ENCODE measurements at regions not wholly inside any gene's neighbourhood (a gene's known extent, or its start where the extent isn't known, plus 50 kb on each side); places are given as distances from the start of the nearest gene placed in this dataset.

DNA sequence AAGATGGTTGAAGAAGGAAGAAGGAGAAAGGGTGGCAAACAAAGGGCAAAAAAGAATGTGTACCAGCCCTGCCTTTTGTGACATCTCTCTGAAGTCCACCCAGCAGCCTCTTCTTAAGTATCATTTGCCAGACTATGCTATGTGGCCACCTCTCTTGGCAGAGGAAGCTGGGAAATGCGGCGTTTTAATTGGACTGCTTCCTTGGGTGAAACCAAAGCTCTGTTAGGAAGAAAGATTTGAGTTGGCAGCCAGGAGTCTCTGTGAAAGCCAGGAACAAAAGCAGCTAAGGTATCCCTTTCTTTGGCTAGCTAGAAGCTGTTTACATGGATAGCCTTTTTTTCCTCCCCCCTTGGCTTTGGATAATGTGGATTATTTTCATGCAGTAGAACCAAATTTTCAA is 67.5 kb upstream of the GTSF1L start:
- no peak overlapping the region for H3K4me3 ChIP-seq
- TF ChIP-seq POLR2AphosphoS5 (IDR thresholded peaks at IDR 0.05) (no peak), POLR2A (IDR thresholded peaks at IDR 0.05) (no peak)
- TF ChIP-seq, protein P1, sequence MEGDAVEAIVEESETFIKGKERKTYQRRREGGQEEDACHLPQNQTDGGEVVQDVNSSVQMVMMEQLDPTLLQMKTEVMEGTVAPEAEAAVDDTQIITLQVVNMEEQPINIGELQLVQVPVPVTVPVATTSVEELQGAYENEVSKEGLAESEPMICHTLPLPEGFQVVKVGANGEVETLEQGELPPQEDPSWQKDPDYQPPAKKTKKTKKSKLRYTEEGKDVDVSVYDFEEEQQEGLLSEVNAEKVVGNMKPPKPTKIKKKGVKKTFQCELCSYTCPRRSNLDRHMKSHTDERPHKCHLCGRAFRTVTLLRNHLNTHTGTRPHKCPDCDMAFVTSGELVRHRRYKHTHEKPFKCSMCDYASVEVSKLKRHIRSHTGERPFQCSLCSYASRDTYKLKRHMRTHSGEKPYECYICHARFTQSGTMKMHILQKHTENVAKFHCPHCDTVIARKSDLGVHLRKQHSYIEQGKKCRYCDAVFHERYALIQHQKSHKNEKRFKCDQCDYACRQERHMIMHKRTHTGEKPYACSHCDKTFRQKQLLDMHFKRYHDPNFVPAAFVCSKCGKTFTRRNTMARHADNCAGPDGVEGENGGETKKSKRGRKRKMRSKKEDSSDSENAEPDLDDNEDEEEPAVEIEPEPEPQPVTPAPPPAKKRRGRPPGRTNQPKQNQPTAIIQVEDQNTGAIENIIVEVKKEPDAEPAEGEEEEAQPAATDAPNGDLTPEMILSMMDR (IDR thresholded peaks at IDR 0.05): no peak
- no peaks in the 10 kb centered on the region for H3K4me1 ChIP-seq
- no peaks in the 10 kb centered on the region for H3K36me3 ChIP-seq
- intact Hi-C loops (cut with DNase I; ENCODE audit: low total_unique reads): no loop called here
- peaks cover 0 to 7% of the 10 kb centered on the region in 2 donors for H3K9me3 ChIP-seq
- H3K27me3 ChIP-seq: no peaks in the 10 kb centered on the region
- H3K27ac ChIP-seq: no peak overlapping the region
- no peak for DNase-seq (ENCODE audit: low spot score in 2 of 2)

DNA sequence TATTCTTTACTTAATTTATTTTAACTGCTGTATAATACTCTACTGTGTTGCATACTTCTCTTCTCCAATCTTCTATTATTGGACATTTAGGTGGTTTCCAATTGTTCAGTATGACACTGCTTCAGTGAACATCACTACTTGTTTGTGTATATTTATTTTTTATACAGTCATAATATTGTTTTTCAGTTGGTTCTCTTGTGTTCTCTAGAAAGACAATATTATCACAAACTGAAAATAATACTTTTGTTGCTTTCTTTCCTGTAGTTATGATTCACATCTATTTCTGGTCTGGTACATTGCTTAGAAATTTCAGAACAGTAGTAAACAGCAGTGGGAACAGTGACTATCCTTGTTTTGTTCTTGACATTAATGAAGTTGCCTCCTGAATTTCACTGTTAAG is 62.8 kb upstream of the GTSF1L start:
- peaks cover 0 to 7% of the 10 kb centered on the region in 2 donors for H3K9me3 ChIP-seq
- intact Hi-C loops (cut with DNase I; ENCODE audit: low total_unique reads): no loop called here
- no peak for DNase-seq (ENCODE audit: low spot score in 2 of 2)

DNA sequence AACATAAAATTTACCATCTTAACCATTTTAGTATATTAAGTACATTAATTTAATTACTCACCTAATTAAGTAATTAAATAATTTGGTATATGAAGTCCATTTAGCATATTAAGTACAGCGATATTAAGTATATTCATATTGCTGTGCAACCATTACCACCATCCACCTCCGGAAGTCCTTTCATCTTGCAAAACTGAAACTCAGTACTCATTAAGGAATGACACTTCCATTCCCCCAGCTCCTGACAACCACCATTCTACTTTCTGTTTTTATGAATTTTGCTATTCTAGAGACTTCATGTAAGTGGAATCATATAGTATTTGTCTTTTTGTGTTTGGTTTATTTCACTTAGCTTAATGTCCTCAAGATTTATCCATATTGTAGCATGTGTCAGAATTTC is 61.1 kb upstream of the GTSF1L start:
- no peak for DNase-seq (ENCODE audit: low spot score in 2 of 2)
- H3K27me3 ChIP-seq: no peaks in the 10 kb centered on the region
- H3K36me3 ChIP-seq: no peaks in the 10 kb centered on the region
- no peak overlapping the region for H3K27ac ChIP-seq
- TF ChIP-seq POLR2A (IDR thresholded peaks at IDR 0.05) (no peak), POLR2AphosphoS5 (IDR thresholded peaks at IDR 0.05) (no peak)
- TF ChIP-seq, protein P1 (IDR thresholded peaks at IDR 0.05): no peak
- peaks cover 0 to 7% of the 10 kb centered on the region in 2 donors for H3K9me3 ChIP-seq
- H3K4me1 ChIP-seq: no peaks in the 10 kb centered on the region
- no peak overlapping the region for H3K4me3 ChIP-seq
- intact Hi-C loops (cut with DNase I; ENCODE audit: low total_unique reads): no loop called here

More for the DNA sequence above, 62.8 kb upstream of the GTSF1L start:
- TF ChIP-seq POLR2AphosphoS5 (IDR thresholded peaks at IDR 0.05) (no peak), POLR2A (IDR thresholded peaks at IDR 0.05) (no peak)
- TF ChIP-seq, protein P1 (IDR thresholded peaks at IDR 0.05): no peak
- no peaks in the 10 kb centered on the region for H3K4me1 ChIP-seq
- no peak overlapping the region for H3K27ac ChIP-seq
- H3K27me3 ChIP-seq: no peaks in the 10 kb centered on the region
- H3K36me3 ChIP-seq: no peaks in the 10 kb centered on the region
- no peak overlapping the region for H3K4me3 ChIP-seq

DNA sequence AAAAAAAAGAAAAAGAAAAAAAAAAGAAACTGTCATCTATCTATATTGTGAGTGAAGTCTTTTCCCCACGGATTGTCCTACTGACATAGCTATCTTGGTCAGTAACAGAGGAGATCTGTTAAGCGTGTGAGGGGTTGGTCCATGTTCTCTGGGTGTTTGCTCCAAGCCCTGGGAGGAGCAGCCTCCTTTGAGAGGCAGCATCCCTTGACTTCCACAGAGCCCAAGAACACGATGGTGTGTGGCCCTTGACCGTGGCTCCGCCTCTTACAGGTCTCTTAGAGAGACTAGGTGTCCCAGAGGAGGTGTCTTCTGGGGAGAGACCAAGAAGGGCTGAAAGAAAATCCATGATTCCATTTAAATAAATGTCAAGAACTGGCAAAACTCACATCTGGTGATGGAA is 60.1 kb upstream of the GTSF1L start:
- Histone ChIP-seq H3K27ac (no peak overlapping the region), H3K4me1 (no peaks in the 10 kb centered on the region), H3K36me3 (no peaks in the 10 kb centered on the region), H3K4me3 (no peak overlapping the region), H3K27me3 (no peaks in the 10 kb centered on the region), H3K9me3 (no peaks in the 10 kb centered on the region)
- TF ChIP-seq POLR2A (IDR thresholded peaks at IDR 0.05): no peak
- TF ChIP-seq POLR2AphosphoS5 (IDR thresholded peaks at IDR 0.05): no peak
- TF ChIP-seq, protein P1 (IDR thresholded peaks at IDR 0.05): no peak
- intact Hi-C loops (cut with DNase I; ENCODE audit: low total_unique reads): no loop called here
- DNase-seq (ENCODE audit: low spot score in 2 of 2): no peak

DNA sequence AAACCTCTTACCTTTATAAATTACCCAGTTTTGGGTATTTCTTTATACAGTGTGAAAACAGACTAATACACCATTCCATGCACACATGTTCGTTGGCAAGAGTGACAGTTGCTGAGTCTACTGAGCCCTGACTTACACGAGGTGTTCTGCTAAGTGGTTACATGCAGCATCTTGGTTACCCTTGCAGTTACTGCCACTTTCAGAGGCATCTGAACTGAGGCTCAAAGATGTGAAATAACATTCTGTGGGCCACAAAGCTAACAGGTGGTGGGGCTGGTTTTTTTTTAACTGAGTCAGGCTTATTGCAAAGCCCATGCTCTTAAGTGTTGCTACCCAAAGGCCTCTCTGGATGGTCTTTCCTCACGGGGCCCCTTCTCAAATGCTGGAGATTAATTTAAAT is 54.4 kb upstream of the GTSF1L start:
- no peaks in the 10 kb centered on the region for H3K36me3 ChIP-seq
- intact Hi-C loops (cut with DNase I; ENCODE audit: low total_unique reads): no loop called here
- no peaks in the 10 kb centered on the region for H3K4me1 ChIP-seq
- H3K27ac ChIP-seq: no peak overlapping the region
- no peak overlapping the region for H3K4me3 ChIP-seq
- peaks cover 23 to 29% of the 10 kb centered on the region in 2 donors for H3K9me3 ChIP-seq
- no peak for DNase-seq (ENCODE audit: low spot score in 2 of 2)
- TF ChIP-seq POLR2A (IDR thresholded peaks at IDR 0.05): no peak
- TF ChIP-seq, protein P1 (IDR thresholded peaks at IDR 0.05): no peak
- no peak for TF ChIP-seq POLR2AphosphoS5 (IDR thresholded peaks at IDR 0.05)
- no peaks in the 10 kb centered on the region for H3K27me3 ChIP-seq
